ENCODE measurements at regions not wholly inside any gene's neighbourhood (a gene's known extent, or its start where the extent isn't known, plus 50 kb on each side); places are given as distances from the start of the nearest gene placed in this dataset.

DNA sequence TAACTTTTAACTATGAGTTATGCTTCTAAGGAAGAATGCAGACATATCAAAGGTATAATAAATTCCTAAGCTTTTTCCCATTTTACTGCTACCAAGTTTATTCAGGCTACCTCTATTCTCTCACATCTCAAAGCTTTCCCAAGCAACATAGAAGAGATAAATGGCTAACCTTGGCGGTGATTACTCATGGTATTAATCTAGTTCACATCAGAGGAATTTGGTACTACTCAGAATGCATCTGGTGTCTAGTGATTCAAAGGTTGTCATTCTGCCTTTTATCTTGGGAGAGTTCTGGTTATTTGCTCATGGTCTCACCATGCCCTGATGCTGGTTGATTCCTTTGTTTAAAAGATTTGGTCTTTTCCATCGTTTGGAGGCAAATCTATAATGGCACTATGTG is 182.7 kb downstream of the TAF11L14 start:
- TF ChIP-seq, protein P1, sequence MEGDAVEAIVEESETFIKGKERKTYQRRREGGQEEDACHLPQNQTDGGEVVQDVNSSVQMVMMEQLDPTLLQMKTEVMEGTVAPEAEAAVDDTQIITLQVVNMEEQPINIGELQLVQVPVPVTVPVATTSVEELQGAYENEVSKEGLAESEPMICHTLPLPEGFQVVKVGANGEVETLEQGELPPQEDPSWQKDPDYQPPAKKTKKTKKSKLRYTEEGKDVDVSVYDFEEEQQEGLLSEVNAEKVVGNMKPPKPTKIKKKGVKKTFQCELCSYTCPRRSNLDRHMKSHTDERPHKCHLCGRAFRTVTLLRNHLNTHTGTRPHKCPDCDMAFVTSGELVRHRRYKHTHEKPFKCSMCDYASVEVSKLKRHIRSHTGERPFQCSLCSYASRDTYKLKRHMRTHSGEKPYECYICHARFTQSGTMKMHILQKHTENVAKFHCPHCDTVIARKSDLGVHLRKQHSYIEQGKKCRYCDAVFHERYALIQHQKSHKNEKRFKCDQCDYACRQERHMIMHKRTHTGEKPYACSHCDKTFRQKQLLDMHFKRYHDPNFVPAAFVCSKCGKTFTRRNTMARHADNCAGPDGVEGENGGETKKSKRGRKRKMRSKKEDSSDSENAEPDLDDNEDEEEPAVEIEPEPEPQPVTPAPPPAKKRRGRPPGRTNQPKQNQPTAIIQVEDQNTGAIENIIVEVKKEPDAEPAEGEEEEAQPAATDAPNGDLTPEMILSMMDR (IDR thresholded peaks at IDR 0.05), result no peak
- TF ChIP-seq ZFX (IDR thresholded peaks at IDR 0.05; ENCODE audit: borderline replicate concordance), result no peak

Data from 22Rv1 (cell line).